Transverse colon (tissue), 4 donors: ENCODE measurements at regions not wholly inside any gene's neighbourhood (a gene's known extent, or its start where the extent isn't known, plus 50 kb on each side); places are given as distances from the start of the nearest gene placed in this dataset.

ENCODE experiments used
- DNase-seq: peaks from one replicate; pipeline ENCODE4 v3.0.0-alpha.2; 2019
- H3K27ac ChIP-seq, 4 donors: fragments of 200-600 bp; sonication (generic); 2 replicates each; pipeline ENCODE4 v1.5.1; 2016 to 2018; ENCODE audit warnings: inconsistent platforms in 4 of 4
- H3K27me3 ChIP-seq: fragments of 200-600 bp; sonication (generic); 2 replicates; pipeline ENCODE4 v1.5.1; 2017; ENCODE audit warnings: inconsistent platforms
- H3K36me3 ChIP-seq, 4 donors: fragments of 200-600 bp; sonication (generic); 2 replicates each; pipeline ENCODE4 v1.5.1; 2017 to 2019; ENCODE audit warnings: inconsistent platforms in 4 of 4
- H3K4me1 ChIP-seq, 4 donors: fragments of 200-600 bp; sonication (generic); 2 replicates each; pipeline ENCODE4 v1.5.1; 2017 to 2020; ENCODE audit warnings: inconsistent platforms in 4 of 4
- H3K4me3 ChIP-seq, 4 donors: fragments of 200-600 bp; sonication (generic); 1 replicate in 1 of 4; 2 replicates in 3 of 4; pipeline versions ENCODE4 v1.5.1 to v1.6.1; 2017 to 2019; ENCODE audit warnings: inconsistent platforms in 4 of 4
- H3K9me3 ChIP-seq, 2 donors: fragments of 200-600 bp; sonication (generic); 2 replicates each; pipeline ENCODE4 v1.5.1; 2017 to 2019; ENCODE audit warnings: inconsistent platforms in 2 of 2
- EP300 ChIP-seq: sonication (generic); formaldehyde crosslinking; IDR thresholded peaks from one replicate; pipeline ENCODE4 v1.6.1; 2017; ENCODE audit warnings: antibody characterized with exemption, low read depth
- POLR2A ChIP-seq: fragments of 450-650 bp; IDR thresholded peaks from one replicate; pipeline ENCODE4 v1.6.1; 2016; ENCODE audit warnings: antibody characterized with exemption, mild to moderate bottlenecking, moderate library complexity
- POLR2AphosphoS5 ChIP-seq, 3 donors: sonication (generic); formaldehyde crosslinking; IDR thresholded peaks; one replicate each; pipeline ENCODE4 v1.6.1; 2016; ENCODE audit warnings: antibody characterized with exemption in 3 of 3
- WGBS, 2 donors: methylation state at CpG; one replicate each; pipeline ENCODE4 v1.1.5; 2018; ENCODE audit warnings: low coverage in 1 of 2; 5-methylcytosine and 5-hydroxymethylcytosine counted together
- in situ Hi-C, 4 donors: fragments of 200-750 bp; cut with MboI; loops; one replicate each; pipeline versions ENCODE4 v1.15.0 to v1.15.1; 2017; ENCODE audit warnings: low sequenced_read_pairs in 3 of 4, low pct_ligation_motif_present in 1 of 4, low pct_unique_long_range_greater_than_20kb in 1 of 4
- intact Hi-C: fragments of 100-400 bp; cut with DNase I; formaldehyde crosslinking; loops from one replicate; pipeline ENCODE4 v1.15.1; 2023; ENCODE audit warnings: low total_unique reads
- TF ChIP-seq, protein P1 (sequence below), 5 experiments: fragments of 200-600 bp in 3 of 5; fragments of 450-650 bp in 2 of 5; sonication (generic) in 3 of 5; IDR thresholded peaks; 1 replicate in 2 of 5; 2 replicates in 3 of 5; pipeline ENCODE4 v1.5.1; 2016 to 2017; ENCODE audit warnings: antibody characterized with exemption in 5 of 5, inconsistent platforms in 3 of 5, mild to moderate bottlenecking in 2 of 5, moderate library complexity in 1 of 5

DNA sequence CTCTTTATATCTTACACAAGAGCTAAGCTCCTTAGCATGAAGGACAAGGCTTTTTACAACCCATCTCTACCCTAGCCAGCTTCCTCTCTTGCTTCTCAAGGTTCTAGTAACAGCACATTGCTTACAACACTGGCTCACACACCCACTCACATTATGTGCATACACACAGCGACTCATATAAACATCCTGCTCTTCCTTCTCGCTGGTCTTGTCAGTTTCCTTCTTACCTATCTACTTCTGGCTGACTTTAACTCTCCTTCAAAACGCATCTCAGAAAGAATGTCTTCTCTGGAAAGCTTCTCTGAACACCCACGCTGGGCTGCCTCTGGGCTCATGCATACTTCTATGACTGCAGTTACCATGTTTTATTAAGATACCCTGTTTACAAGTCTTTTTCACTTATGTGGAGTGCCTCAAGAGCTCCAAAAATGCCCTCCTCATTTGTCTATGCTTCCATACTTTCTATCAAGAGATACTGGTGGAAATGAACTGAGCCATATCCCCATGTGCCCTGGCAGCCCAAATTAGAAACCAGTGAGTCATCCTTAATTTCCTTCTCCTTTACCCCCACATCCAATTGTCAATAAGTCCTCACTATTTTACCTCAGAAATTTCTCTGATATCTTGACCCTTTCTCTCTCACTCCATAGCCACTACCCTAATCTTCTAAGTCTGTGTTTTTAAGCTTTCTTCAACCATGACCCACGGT is 126.9 kb upstream of the KRAS start:
- in situ Hi-C loops: no loop called here
- intact Hi-C loops: no loop called here
- Histone ChIP-seq H3K27ac (peak overlapping the region in 2 of 4 donors; percentile 9 to 10), H3K27me3 (no peaks in the 10 kb centered on the region), H3K4me3 (no peak overlapping the region), H3K36me3 (no peaks in the 10 kb centered on the region), H3K4me1 (peaks cover 0 to 15% (median 4%) of the 10 kb centered on the region in 4 donors), H3K9me3 (no peaks in the 10 kb centered on the region)
- DNase-seq: no peak
- 52 to 59% methylated on average over 4 to 5 of the region's 5 CpGs for WGBS, 2 donors
- TF ChIP-seq EP300: no peak
- TF ChIP-seq, protein P1, sequence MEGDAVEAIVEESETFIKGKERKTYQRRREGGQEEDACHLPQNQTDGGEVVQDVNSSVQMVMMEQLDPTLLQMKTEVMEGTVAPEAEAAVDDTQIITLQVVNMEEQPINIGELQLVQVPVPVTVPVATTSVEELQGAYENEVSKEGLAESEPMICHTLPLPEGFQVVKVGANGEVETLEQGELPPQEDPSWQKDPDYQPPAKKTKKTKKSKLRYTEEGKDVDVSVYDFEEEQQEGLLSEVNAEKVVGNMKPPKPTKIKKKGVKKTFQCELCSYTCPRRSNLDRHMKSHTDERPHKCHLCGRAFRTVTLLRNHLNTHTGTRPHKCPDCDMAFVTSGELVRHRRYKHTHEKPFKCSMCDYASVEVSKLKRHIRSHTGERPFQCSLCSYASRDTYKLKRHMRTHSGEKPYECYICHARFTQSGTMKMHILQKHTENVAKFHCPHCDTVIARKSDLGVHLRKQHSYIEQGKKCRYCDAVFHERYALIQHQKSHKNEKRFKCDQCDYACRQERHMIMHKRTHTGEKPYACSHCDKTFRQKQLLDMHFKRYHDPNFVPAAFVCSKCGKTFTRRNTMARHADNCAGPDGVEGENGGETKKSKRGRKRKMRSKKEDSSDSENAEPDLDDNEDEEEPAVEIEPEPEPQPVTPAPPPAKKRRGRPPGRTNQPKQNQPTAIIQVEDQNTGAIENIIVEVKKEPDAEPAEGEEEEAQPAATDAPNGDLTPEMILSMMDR (IDR thresholded peaks at IDR 0.05): no peak
- TF ChIP-seq POLR2AphosphoS5 (IDR thresholded peaks at IDR 0.05): no peak
- no peak for TF ChIP-seq POLR2A

DNA sequence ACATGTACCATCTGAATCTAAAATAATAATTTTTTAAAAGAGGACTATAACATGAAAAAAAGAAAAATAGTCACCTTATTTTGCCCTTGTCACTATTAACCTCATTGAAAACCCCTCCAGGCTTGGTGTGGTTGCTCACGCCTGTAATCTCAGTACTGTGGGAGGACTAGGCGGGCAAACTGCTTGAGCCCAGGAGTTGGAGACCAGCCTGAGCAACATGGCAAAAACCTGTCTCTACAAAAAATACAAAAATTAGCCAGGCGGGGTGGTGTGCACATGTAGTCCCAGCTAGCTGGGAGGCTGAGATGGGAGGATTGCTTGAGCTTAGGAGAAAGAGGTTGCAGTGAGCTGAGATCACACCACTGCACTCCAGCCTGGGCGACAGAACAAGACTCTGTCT is 126.3 kb upstream of the KRAS start:
- intact Hi-C loops: no loop called here

DNA sequence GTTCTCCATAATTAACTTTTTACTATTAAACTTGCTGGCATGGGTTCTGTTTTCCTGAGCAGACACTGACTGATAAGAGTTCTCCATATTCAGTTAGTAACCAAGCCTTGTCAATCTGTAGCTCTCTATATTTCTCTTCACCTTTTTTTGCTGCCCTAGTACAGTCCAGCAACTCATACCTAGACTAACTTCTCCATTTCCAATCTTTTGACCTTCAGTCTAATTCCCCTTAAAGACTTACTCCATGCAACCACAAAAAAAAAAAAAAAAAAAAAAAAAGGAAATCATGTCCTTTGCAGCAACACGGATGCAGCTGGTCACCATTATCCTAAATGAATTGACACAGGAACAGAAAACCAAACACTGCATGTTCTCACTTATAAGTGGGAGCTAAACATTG is 125.7 kb upstream of the KRAS start:
- Histone ChIP-seq H3K4me3 (no peak overlapping the region), H3K27ac (no peak overlapping the region), H3K4me1 (peaks cover 0 to 8% (median 0%) of the 10 kb centered on the region in 4 donors), H3K27me3 (no peaks in the 10 kb centered on the region), H3K9me3 (no peaks in the 10 kb centered on the region), H3K36me3 (no peaks in the 10 kb centered on the region)
- WGBS, 2 donors: 9 to 29% methylated on average over 1 of the region's 1 CpG
- DNase-seq: no peak
- intact Hi-C loops: no loop called here
- in situ Hi-C loops: no loop called here
- TF ChIP-seq, protein P1 (IDR thresholded peaks at IDR 0.05): no peak
- no peak for TF ChIP-seq POLR2AphosphoS5 (IDR thresholded peaks at IDR 0.05)

More for the DNA sequence above, 126.3 kb upstream of the KRAS start:
- TF ChIP-seq, protein P1 (IDR thresholded peaks at IDR 0.05): no peak
- TF ChIP-seq POLR2AphosphoS5 (IDR thresholded peaks at IDR 0.05) (no peak), POLR2A (no peak), EP300 (no peak)
- Histone ChIP-seq H3K27ac (peak overlapping the region in 2 of 4 donors; percentile 9 to 10), H3K4me1 (peaks cover 0 to 9% (median under 1%) of the 10 kb centered on the region in 4 donors), H3K36me3 (no peaks in the 10 kb centered on the region), H3K9me3 (no peaks in the 10 kb centered on the region), H3K27me3 (no peaks in the 10 kb centered on the region), H3K4me3 (no peak overlapping the region)
- in situ Hi-C loops: no loop called here
- WGBS, 2 donors: 89 to 90% methylated on average over 2 to 4 of the region's 4 CpGs
- DNase-seq: no peak

DNA sequence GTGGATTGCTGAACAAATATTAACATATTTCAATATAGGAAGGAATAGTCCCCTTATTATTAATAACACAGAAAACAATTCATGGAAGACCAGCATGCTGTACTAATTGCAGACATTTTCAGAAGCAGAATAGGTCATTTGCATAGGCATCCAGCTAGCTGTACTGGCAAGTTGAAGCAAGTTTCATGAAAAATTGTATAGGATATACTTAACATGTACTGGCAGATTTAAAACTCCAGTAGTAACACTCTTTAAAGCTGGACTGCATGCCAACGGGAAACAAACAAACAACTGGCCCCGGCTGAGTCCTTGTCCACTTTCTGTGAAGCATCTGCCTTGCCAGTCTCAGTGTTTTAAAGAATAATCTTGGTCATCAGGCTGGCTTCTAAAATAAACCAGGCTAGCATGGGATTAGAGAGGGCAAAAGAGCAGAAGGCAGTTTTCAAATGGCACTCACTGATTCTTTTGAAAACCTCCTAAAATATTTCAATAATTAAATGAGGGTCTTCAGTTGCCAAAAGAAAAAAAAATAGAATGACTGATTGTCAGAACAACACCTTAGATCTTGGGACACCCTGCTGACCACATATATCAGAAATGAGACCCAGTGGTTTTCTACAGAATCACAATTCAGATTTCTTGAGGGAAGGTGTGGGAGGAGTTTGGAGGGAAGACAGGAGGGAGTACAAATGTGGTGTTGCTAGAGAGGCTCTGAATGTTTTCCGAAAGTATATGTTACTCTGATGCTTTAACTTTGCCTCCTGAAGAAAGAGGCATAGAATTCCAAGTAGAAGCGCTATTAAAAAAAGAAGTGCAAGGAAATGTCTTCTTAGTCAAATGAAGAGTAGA is 122.5 kb upstream of the KRAS start:
- in situ Hi-C loops: no loop called here
- Histone ChIP-seq H3K27me3 (no peaks in the 10 kb centered on the region), H3K4me3 (no peak overlapping the region), H3K27ac (no peak overlapping the region), H3K9me3 (no peaks in the 10 kb centered on the region), H3K36me3 (no peaks in the 10 kb centered on the region), H3K4me1 (peaks cover 0 to 8% (median 0%) of the 10 kb centered on the region in 4 donors)
- DNase-seq: no peak
- intact Hi-C loops: no loop called here
- WGBS, 2 donors: 73 to 90% methylated on average over 4 of the region's 4 CpGs
- no peak for TF ChIP-seq POLR2A
- no peak for TF ChIP-seq POLR2AphosphoS5 (IDR thresholded peaks at IDR 0.05)
- no peak for TF ChIP-seq EP300
